SK-N-SH treated with all-trans-retinoic acid at 6 μM for 48 hours (cell line): ENCODE measurements at regions not wholly inside any gene's neighbourhood (a gene's known extent, or its start where the extent isn't known, plus 50 kb on each side); places are given as distances from the start of the nearest gene placed in this dataset.

Source experiments
- ATAC-seq: fragments of 200-7000 bp; cut with Tn5 transposase; 3 replicates; pipeline ENCODE4 v1.9.1; 2020; ENCODE audit warnings: mild to moderate bottlenecking, moderate library complexity
- ARNTL ChIP-seq: fragments of 450-650 bp; formaldehyde crosslinking; IDR thresholded peaks from 2 replicates; pipeline ENCODE4 v1.5.0; 2020; ENCODE audit warnings: low read depth, mild to moderate bottlenecking, moderate library complexity, borderline replicate concordance
- BACH2 ChIP-seq: fragments of 250-450 bp; sonication (Bioruptor Pico); IDR thresholded peaks from 2 replicates; pipeline ENCODE4 v1.9.0; 2021; ENCODE audit warnings: mild to moderate bottlenecking, borderline replicate concordance
- CREB5 ChIP-seq: fragments of 250-450 bp; sonication (Bioruptor Pico); IDR thresholded peaks from 2 replicates; pipeline ENCODE4 v1.5.1; 2020; ENCODE audit warnings: low read depth, mild to moderate bottlenecking, moderate library complexity
- CSDC2 ChIP-seq: fragments of 250-450 bp; sonication (Bioruptor Pico); IDR thresholded peaks from 2 replicates; pipeline ENCODE4 v1.5.0; 2020; ENCODE audit warnings: mild to moderate bottlenecking, moderate library complexity
- ESRRG ChIP-seq: fragments of 250-450 bp; sonication (Bioruptor Pico); IDR thresholded peaks from 2 replicates; pipeline ENCODE4 v1.6.1; 2021; ENCODE audit warnings: mild to moderate bottlenecking
- GLIS3 ChIP-seq: fragments of 250-450 bp; sonication (Bioruptor Pico); IDR thresholded peaks from 2 replicates; pipeline ENCODE4 v1.5.0; 2020; ENCODE audit warnings: mild to moderate bottlenecking, moderate library complexity
- ISL1 ChIP-seq: fragments of 250-450 bp; sonication (Bioruptor Pico); IDR thresholded peaks from 2 replicates; pipeline ENCODE4 v2.1.2; 2022; ENCODE audit warnings: mild to moderate bottlenecking, moderate library complexity
- OSR1 ChIP-seq: fragments of 250-450 bp; sonication (Bioruptor Pico); IDR thresholded peaks from 2 replicates; pipeline ENCODE4 v1.8.0; 2022; ENCODE audit warnings: moderate library complexity, mild to moderate bottlenecking, inconsistent platforms
- PPARA ChIP-seq: fragments of 250-450 bp; sonication (Bioruptor Pico); IDR thresholded peaks from 2 replicates; pipeline ENCODE4 v1.5.0; 2020; ENCODE audit warnings: mild to moderate bottlenecking, borderline replicate concordance
- RARB ChIP-seq: fragments of 250-450 bp; sonication (Bioruptor Pico); IDR thresholded peaks from 2 replicates; pipeline ENCODE4 v1.8.0; 2021; ENCODE audit warnings: mild to moderate bottlenecking, moderate library complexity
- SNAI2 ChIP-seq: fragments of 250-450 bp; sonication (Bioruptor Pico); IDR thresholded peaks from 2 replicates; pipeline ENCODE4 v1.5.0; 2020; ENCODE audit warnings: mild to moderate bottlenecking, moderate library complexity
- TCF4 ChIP-seq: fragments of 250-450 bp; sonication (Bioruptor Pico); IDR thresholded peaks from 2 replicates; pipeline ENCODE4 v1.8.0; 2021; ENCODE audit warnings: mild to moderate bottlenecking, moderate library complexity, borderline replicate concordance
- TOX ChIP-seq: fragments of 250-450 bp; sonication (Bioruptor Pico); IDR thresholded peaks from 2 replicates; pipeline ENCODE4 v1.8.0; 2021; ENCODE audit warnings: mild to moderate bottlenecking, moderate library complexity, borderline replicate concordance
- ZC3H10 ChIP-seq: fragments of 250-450 bp; sonication (Bioruptor Pico); IDR thresholded peaks from 2 replicates; pipeline ENCODE4 v1.5.1; 2021; ENCODE audit warnings: mild to moderate bottlenecking, moderate library complexity
- ZFP3 ChIP-seq: fragments of 250-450 bp; sonication (Bioruptor Pico); IDR thresholded peaks from 2 replicates; pipeline ENCODE4 v1.5.0; 2020; ENCODE audit warnings: mild to moderate bottlenecking, moderate library complexity
- ZFP30 ChIP-seq: fragments of 450-650 bp; formaldehyde crosslinking; IDR thresholded peaks from 2 replicates; pipeline ENCODE4 v1.5.0; 2022; ENCODE audit warnings: mild to moderate bottlenecking, moderate library complexity
- ZNF565 ChIP-seq: fragments of 450-650 bp; formaldehyde crosslinking; conservative IDR thresholded peaks from 2 replicates; pipeline ENCODE4 v1.5.0; 2020; ENCODE audit warnings: low read depth, mild to moderate bottlenecking, moderate library complexity
- ZNF70 ChIP-seq: fragments of 450-650 bp; formaldehyde crosslinking; IDR thresholded peaks from 2 replicates; pipeline ENCODE4 v1.5.0; 2020; ENCODE audit warnings: mild to moderate bottlenecking, moderate library complexity
- TF ChIP-seq, protein P1 (sequence below): fragments of 250-450 bp; sonication (Bioruptor Pico); IDR thresholded peaks from 2 replicates; pipeline ENCODE4 v1.8.0; 2021; ENCODE audit warnings: low read depth, mild to moderate bottlenecking, moderate library complexity, borderline replicate concordance
- TF ChIP-seq, protein P2 (sequence below): fragments of 250-450 bp; sonication (Bioruptor Pico); IDR thresholded peaks from 2 replicates; pipeline ENCODE4 v1.5.1; 2021; ENCODE audit warnings: mild to moderate bottlenecking, moderate library complexity
- TF ChIP-seq, protein P3 (sequence below): fragments of 250-450 bp; sonication (Bioruptor Pico); IDR thresholded peaks from 2 replicates; pipeline ENCODE4 v1.5.0; 2020; ENCODE audit warnings: mild to moderate bottlenecking, moderate library complexity
- TF ChIP-seq, protein P4 (sequence below): fragments of 250-450 bp; sonication (Bioruptor Pico); IDR thresholded peaks from 2 replicates; pipeline ENCODE4 v1.8.0; 2020; ENCODE audit warnings: mild to moderate bottlenecking, moderate library complexity, borderline replicate concordance

DNA sequence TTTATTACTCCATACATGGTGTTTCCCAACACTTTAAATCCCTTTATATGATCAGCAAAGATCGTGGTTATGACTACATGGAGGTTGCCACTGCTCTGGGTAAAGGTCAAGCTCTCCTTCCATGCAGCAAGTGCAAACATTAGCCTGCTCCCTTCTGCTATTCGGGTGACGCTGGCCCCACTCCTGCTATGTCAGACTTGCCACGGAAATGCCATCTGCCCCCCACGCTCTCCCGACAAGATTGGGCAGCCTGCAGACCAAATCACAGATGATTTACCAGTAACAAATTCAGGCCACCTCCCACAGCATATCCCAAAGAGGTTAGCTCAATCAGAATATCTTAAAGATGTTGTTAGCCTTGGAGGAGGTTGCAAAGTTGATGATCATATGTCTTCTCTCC lies 77.8 kb upstream of the MGMT start (continued):
- no peak for TF ChIP-seq CREB5 (CRISPR knock-in tag)
- no peak for TF ChIP-seq ISL1
- no peak for TF ChIP-seq GLIS3 (CRISPR knock-in tag)
- TF ChIP-seq TCF4 (CRISPR knock-in tag) = no peak
- TF ChIP-seq ZNF70 (CRISPR knock-in tag) = no peak
- TF ChIP-seq, protein P1, sequence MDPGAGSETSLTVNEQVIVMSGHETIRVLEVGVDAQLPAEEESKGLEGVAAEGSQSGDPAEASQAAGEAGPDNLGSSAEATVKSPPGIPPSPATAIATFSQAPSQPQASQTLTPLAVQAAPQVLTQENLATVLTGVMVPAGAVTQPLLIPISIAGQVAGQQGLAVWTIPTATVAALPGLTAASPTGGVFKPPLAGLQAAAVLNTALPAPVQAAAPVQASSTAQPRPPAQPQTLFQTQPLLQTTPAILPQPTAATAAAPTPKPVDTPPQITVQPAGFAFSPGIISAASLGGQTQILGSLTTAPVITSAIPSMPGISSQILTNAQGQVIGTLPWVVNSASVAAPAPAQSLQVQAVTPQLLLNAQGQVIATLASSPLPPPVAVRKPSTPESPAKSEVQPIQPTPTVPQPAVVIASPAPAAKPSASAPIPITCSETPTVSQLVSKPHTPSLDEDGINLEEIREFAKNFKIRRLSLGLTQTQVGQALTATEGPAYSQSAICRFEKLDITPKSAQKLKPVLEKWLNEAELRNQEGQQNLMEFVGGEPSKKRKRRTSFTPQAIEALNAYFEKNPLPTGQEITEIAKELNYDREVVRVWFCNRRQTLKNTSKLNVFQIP (CRISPR knock-in tag) = no peak
- TF ChIP-seq CSDC2 (CRISPR knock-in tag) = no peak
- TF ChIP-seq, protein P2, sequence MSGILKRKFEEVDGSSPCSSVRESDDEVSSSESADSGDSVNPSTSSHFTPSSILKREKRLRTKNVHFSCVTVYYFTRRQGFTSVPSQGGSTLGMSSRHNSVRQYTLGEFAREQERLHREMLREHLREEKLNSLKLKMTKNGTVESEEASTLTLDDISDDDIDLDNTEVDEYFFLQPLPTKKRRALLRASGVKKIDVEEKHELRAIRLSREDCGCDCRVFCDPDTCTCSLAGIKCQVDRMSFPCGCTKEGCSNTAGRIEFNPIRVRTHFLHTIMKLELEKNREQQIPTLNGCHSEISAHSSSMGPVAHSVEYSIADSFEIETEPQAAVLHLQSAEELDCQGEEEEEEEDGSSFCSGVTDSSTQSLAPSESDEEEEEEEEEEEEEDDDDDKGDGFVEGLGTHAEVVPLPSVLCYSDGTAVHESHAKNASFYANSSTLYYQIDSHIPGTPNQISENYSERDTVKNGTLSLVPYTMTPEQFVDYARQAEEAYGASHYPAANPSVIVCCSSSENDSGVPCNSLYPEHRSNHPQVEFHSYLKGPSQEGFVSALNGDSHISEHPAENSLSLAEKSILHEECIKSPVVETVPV (CRISPR knock-in tag) = no peak

DNA sequence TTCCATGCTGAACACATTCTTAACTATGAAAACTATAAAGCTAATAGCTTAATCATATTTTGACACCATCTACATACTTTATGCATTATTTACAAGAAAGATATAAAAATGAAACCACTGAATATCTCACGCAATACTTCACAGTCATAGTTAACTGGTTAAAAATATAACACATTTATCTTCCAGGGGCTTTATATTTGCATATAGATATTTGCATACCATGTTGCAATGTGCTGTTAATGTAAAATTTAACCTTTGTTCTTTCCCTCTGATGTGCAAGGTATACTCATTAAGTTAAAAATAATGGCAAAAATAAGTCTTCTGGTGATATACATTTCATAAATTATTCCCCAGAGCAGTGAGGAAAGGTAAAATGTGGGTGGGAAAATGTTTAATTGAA lies 76.9 kb upstream of the MGMT start:
- ATAC-seq = no peak
- TF ChIP-seq BACH2 (CRISPR knock-in tag) = no peak
- TF ChIP-seq PPARA = no peak
- TF ChIP-seq ISL1 = no peak
- TF ChIP-seq SNAI2 (CRISPR knock-in tag) = no peak
- no peak for TF ChIP-seq CSDC2 (CRISPR knock-in tag)
- TF ChIP-seq ARNTL (CRISPR knock-in tag) = no peak
- TF ChIP-seq ZFP3 (CRISPR knock-in tag) = no peak
- no peak for TF ChIP-seq ZNF70 (CRISPR knock-in tag)
- TF ChIP-seq GLIS3 (CRISPR knock-in tag) = no peak
- TF ChIP-seq ZNF565 (CRISPR knock-in tag) = no peak
- no peak for TF ChIP-seq CREB5 (CRISPR knock-in tag)
- no peak for TF ChIP-seq RARB (CRISPR knock-in tag)
- TF ChIP-seq ESRRG (CRISPR knock-in tag) = no peak
- TF ChIP-seq OSR1 = no peak
- TF ChIP-seq ZC3H10 = no peak
- TF ChIP-seq, all 23 proteins: peak for 0

DNA sequence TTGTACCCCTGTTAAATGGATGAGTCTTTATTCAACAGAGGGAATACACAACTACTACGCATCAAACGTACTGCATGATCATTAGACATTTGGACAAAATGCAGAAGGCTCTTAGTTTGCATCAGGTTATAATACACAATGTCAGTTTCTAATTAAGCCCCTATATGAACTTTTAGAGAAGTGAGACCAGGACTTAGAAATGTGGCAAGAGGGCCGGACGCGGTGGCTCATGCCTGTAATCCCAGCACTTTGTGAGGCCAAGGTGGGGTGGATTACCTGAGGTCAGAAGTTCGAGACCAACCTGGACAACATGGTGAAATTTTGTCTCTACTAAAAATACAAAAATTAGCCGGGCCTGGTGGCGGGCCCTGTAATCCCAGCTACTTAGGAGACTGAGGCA lies 76.3 kb upstream of the MGMT start:
- no peak for ATAC-seq
- TF ChIP-seq ZFP3 (CRISPR knock-in tag) (no peak), BACH2 (CRISPR knock-in tag) (no peak), ZNF565 (CRISPR knock-in tag) (no peak), SNAI2 (CRISPR knock-in tag) (no peak), TOX (CRISPR knock-in tag) (no peak), TCF4 (CRISPR knock-in tag) (no peak), ZC3H10 (no peak), GLIS3 (CRISPR knock-in tag) (no peak), ZFP30 (CRISPR knock-in tag) (no peak), ISL1 (no peak), ZNF70 (CRISPR knock-in tag) (no peak), ESRRG (CRISPR knock-in tag) (no peak), ARNTL (CRISPR knock-in tag) (no peak)
- TF ChIP-seq, protein P2 (CRISPR knock-in tag) = no peak
- TF ChIP-seq, protein P3, sequence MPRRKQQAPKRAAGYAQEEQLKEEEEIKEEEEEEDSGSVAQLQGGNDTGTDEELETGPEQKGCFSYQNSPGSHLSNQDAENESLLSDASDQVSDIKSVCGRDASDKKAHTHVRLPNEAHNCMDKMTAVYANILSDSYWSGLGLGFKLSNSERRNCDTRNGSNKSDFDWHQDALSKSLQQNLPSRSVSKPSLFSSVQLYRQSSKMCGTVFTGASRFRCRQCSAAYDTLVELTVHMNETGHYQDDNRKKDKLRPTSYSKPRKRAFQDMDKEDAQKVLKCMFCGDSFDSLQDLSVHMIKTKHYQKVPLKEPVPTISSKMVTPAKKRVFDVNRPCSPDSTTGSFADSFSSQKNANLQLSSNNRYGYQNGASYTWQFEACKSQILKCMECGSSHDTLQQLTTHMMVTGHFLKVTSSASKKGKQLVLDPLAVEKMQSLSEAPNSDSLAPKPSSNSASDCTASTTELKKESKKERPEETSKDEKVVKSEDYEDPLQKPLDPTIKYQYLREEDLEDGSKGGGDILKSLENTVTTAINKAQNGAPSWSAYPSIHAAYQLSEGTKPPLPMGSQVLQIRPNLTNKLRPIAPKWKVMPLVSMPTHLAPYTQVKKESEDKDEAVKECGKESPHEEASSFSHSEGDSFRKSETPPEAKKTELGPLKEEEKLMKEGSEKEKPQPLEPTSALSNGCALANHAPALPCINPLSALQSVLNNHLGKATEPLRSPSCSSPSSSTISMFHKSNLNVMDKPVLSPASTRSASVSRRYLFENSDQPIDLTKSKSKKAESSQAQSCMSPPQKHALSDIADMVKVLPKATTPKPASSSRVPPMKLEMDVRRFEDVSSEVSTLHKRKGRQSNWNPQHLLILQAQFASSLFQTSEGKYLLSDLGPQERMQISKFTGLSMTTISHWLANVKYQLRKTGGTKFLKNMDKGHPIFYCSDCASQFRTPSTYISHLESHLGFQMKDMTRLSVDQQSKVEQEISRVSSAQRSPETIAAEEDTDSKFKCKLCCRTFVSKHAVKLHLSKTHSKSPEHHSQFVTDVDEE = no peak
- TF ChIP-seq, protein P4, sequence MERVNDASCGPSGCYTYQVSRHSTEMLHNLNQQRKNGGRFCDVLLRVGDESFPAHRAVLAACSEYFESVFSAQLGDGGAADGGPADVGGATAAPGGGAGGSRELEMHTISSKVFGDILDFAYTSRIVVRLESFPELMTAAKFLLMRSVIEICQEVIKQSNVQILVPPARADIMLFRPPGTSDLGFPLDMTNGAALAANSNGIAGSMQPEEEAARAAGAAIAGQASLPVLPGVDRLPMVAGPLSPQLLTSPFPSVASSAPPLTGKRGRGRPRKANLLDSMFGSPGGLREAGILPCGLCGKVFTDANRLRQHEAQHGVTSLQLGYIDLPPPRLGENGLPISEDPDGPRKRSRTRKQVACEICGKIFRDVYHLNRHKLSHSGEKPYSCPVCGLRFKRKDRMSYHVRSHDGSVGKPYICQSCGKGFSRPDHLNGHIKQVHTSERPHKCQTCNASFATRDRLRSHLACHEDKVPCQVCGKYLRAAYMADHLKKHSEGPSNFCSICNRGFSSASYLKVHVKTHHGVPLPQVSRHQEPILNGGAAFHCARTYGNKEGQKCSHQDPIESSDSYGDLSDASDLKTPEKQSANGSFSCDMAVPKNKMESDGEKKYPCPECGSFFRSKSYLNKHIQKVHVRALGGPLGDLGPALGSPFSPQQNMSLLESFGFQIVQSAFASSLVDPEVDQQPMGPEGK (CRISPR knock-in tag) = no peak
- TF ChIP-seq, protein P1 (CRISPR knock-in tag) = no peak
